Endothelial cell of umbilical vein (primary cell): ENCODE measurements at regions not wholly inside any gene's neighbourhood (a gene's known extent, or its start where the extent isn't known, plus 50 kb on each side); places are given as distances from the start of the nearest gene placed in this dataset.

ENCODE experiments used
- BruUV-seq: library from RNA; stranded (reverse); fragments of 400-500 nt; replicated peaks from 2 replicates; lab custom pipeline; 2021; lab: Mats Ljungman, UMichigan
- CTCF ChIA-PET: fragments of 300-600, 350-600 bp; sonication (Branson Sonifier 250); formaldehyde crosslinking; loops from one replicate; lab custom pipeline; 2021; ENCODE audit warnings: antibody characterized with exemption, inconsistent platforms; lab: Charles Lee
- POLR2A ChIA-PET: fragments of 300-600, 350-600 bp; sonication (Branson Sonifier 250); formaldehyde crosslinking; loops from one replicate; lab custom pipeline; 2021; ENCODE audit warnings: antibody characterized with exemption, inconsistent platforms; lab: Charles Lee
- DNase-seq: peaks from one replicate; pipeline ENCODE4 v3.0.0-alpha.2; 2011; ENCODE audit warnings: low read depth, low spot score
- FAIRE-seq: peaks from 2 replicates; lab custom pipeline; 2011; peaks lifted over from hg19 to GRCh38; lab: Jason Lieb, UNC
- H2AFZ ChIP-seq: 2 replicates; pipeline ENCODE4 v1.6.0; 2012; ENCODE audit warnings: low read depth, low read length, control low read depth, inconsistent platforms
- H3K27ac ChIP-seq: 2 replicates; pipeline ENCODE4 v1.5.1; 2011; ENCODE audit warnings: low read depth, mild to moderate bottlenecking, control low read depth, low read length, moderate library complexity; ENCODE audit not compliant: insufficient read depth
- H3K27me3 ChIP-seq, 2 experiments: 2 replicates each; pipeline versions ENCODE4 v1.6.0 to v1.6.1; 2011; ENCODE audit warnings: low read length in 2 of 2, mixed read lengths in 1 of 2; ENCODE audit not compliant: control insufficient read depth in 2 of 2, insufficient read depth in 2 of 2
- H3K36me3 ChIP-seq, 2 experiments: 2 replicates in 1 of 2; 3 replicates in 1 of 2; pipeline ENCODE4 v1.5.1; 2011; ENCODE audit warnings: low read length in 2 of 2, mild to moderate bottlenecking in 1 of 2, moderate library complexity in 1 of 2; ENCODE audit not compliant: control insufficient read depth in 2 of 2, insufficient read depth in 2 of 2; ENCODE audit errors: extremely low read depth in 1 of 2
- H3K4me1 ChIP-seq: 3 replicates; pipeline ENCODE4 v1.5.1; 2011; ENCODE audit warnings: mild to moderate bottlenecking, low read length; ENCODE audit not compliant: control insufficient read depth, insufficient read depth; ENCODE audit errors: extremely low read depth
- H3K4me2 ChIP-seq: 2 replicates; pipeline ENCODE4 v1.6.1; 2011; ENCODE audit warnings: low read length, control low read depth, mixed read lengths; ENCODE audit not compliant: insufficient read depth
- H3K4me3 ChIP-seq, 3 experiments: fragments of 200-600 bp in 1 of 3; sonication (generic), shearing (Covaris generic) in 1 of 3; replicated peaks in 1 of 3; 2 replicates each; pipeline ENCODE4 v1.5.1; 2011 to 2016; ENCODE audit warnings: control low read depth in 3 of 3, low read length in 3 of 3, mild to moderate bottlenecking in 2 of 3, inconsistent platforms in 1 of 3, low read depth in 1 of 3, moderate library complexity in 1 of 3; ENCODE audit not compliant: insufficient read depth in 1 of 3
- H3K79me2 ChIP-seq: 2 replicates; pipeline ENCODE4 v1.6.0; 2012; ENCODE audit warnings: low read length, inconsistent platforms; ENCODE audit not compliant: control insufficient read depth, insufficient read depth
- H3K9ac ChIP-seq: replicated peaks from 2 replicates; pipeline ENCODE3; 2011; ENCODE audit warnings: low read length, control low read depth; ENCODE audit not compliant: insufficient read depth; ENCODE audit errors: extremely low read depth
- H3K9me1 ChIP-seq: replicated peaks from 3 replicates; pipeline ENCODE4 v1.6.0; 2011; ENCODE audit warnings: mild to moderate bottlenecking, low read length; ENCODE audit not compliant: control insufficient read depth, insufficient read depth; ENCODE audit errors: extremely low read depth
- H3K9me3 ChIP-seq: replicated peaks from 2 replicates; pipeline ENCODE4 v1.5.1; 2012; ENCODE audit warnings: low read length, inconsistent platforms; ENCODE audit not compliant: control insufficient read depth, insufficient read depth
- H4K20me1 ChIP-seq: replicated peaks from 2 replicates; pipeline ENCODE3; 2011; ENCODE audit warnings: mild to moderate bottlenecking, low read length; ENCODE audit not compliant: control insufficient read depth, insufficient read depth; ENCODE audit errors: extremely low read depth
- EZH2 ChIP-seq: IDR thresholded peaks from 2 replicates; pipeline ENCODE4 v1.6.1; 2012; ENCODE audit warnings: borderline replicate concordance, low read depth, mild to moderate bottlenecking, moderate library complexity, low read length, inconsistent platforms; ENCODE audit not compliant: severe bottlenecking
- FOS ChIP-seq: IDR thresholded peaks from 2 replicates; pipeline ENCODE4 v1.6.1; 2011; ENCODE audit warnings: mild to moderate bottlenecking, low read length, moderate library complexity, borderline replicate concordance; ENCODE audit not compliant: insufficient read depth
- GATA2 ChIP-seq: IDR thresholded peaks from 2 replicates; pipeline ENCODE4 v1.7.0; 2011; ENCODE audit warnings: low read depth, mild to moderate bottlenecking, moderate library complexity, mixed read lengths, low read length; ENCODE audit not compliant: insufficient read length, insufficient read depth
- JUN ChIP-seq: IDR thresholded peaks from 2 replicates; pipeline ENCODE4 v1.6.1; 2011; ENCODE audit warnings: borderline replicate concordance, low read depth; ENCODE audit not compliant: insufficient read length, insufficient read depth
- MYC ChIP-seq: IDR thresholded peaks from one replicate; pipeline ENCODE4 v1.6.1; 2011; ENCODE audit warnings: mild to moderate bottlenecking, low read depth, low read length
- POLR2A ChIP-seq: IDR thresholded peaks from 2 replicates; pipeline ENCODE4 v1.6.1; 2012; ENCODE audit warnings: low read depth, mild to moderate bottlenecking, control low read depth, low read length
- POLR2AphosphoS5 ChIP-seq: IDR thresholded peaks from 2 replicates; pipeline ENCODE4 v1.6.1; 2012; ENCODE audit warnings: low read depth, mild to moderate bottlenecking, control low read depth, low read length, moderate library complexity; ENCODE audit not compliant: insufficient read depth
- dilution Hi-C: fragments of 300-500 bp; cut with MboI; formaldehyde crosslinking; loops from one replicate; pipeline ENCODE4 v1.15.0; 2019; ENCODE audit warnings: low sequenced_read_pairs; ENCODE audit not compliant: extremely low pct_ligation_motif_present
- intact Hi-C: fragments of 100-400 bp; cut with micrococcal nuclease; formaldehyde crosslinking; loops from one replicate; pipeline ENCODE4 v1.10.0; 2022
- TF ChIP-seq, protein P1 (sequence below): IDR thresholded peaks from 2 replicates; pipeline ENCODE4 v1.6.1; 2011; ENCODE audit not compliant: insufficient read depth, insufficient read length
- TF ChIP-seq, protein P2 (sequence below), 2 donors: IDR thresholded peaks; 1 replicate in 1 of 2; 2 replicates in 1 of 2; pipeline ENCODE4 v1.5.1; 2011; ENCODE audit warnings: low read length in 2 of 2, mild to moderate bottlenecking in 2 of 2, moderate library complexity in 2 of 2, control low read depth in 1 of 2, inconsistent platforms in 1 of 2, low read depth in 1 of 2; ENCODE audit not compliant: insufficient read depth in 1 of 2; ENCODE audit errors: extremely low read depth in 1 of 2

DNA sequence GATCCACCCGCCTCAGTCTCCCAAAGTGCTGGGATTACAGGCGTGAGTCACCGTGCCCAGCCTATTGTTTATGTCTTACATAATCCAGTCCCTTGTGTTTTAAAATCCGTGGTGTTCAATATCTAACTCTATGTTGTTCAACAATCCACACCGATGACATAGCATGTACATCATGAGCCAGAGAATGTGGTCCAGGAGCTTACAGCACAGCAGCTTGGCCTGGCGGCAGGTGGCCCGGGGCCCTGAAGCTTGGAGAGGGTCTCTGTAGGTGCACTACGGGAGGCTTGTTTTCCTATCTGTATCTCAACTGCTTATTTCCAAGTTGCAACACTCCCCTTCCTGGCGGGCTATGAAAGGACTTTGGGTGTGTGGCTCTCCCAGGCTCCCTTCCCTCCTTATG is 138.4 kb downstream of the ADSS2 start:
- BruUV-seq, result no TSS peak
- Histone ChIP-seq H3K9me3 (no peaks in the 10 kb centered on the region), H3K9me1 (no peaks in the 10 kb centered on the region), H2AFZ (no peak overlapping the region), H3K4me3 (no peak overlapping the region), H3K9ac (no peak overlapping the region), H3K4me1 (peaks cover 17% of the 10 kb centered on the region), H3K36me3 (no peaks in the 10 kb centered on the region), H3K4me2 (no peak overlapping the region), H3K27ac (no peak overlapping the region), H3K27me3 (no peaks in the 10 kb centered on the region), H4K20me1 (no peaks in the 10 kb centered on the region), H3K79me2 (peaks cover 63% of the 10 kb centered on the region)
- ChIA-PET POLR2A (no interaction called here), CTCF (interaction anchor here (1.7 kb wide), 1 partner anchor 101 kb away, joined by 8 read pairs; no protein-coding TSS in a partner anchor)
- intact Hi-C loops, result no loop called here
- DNase-seq (no peak), FAIRE-seq (no peak)
- TF ChIP-seq POLR2AphosphoS5, result no peak
- TF ChIP-seq MYC, result no peak
- no peak for TF ChIP-seq GATA2
- no peak for TF ChIP-seq JUN
- no peak for TF ChIP-seq EZH2
- TF ChIP-seq, protein P1, sequence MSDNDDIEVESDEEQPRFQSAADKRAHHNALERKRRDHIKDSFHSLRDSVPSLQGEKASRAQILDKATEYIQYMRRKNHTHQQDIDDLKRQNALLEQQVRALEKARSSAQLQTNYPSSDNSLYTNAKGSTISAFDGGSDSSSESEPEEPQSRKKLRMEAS, result no peak
- TF ChIP-seq, protein P2, sequence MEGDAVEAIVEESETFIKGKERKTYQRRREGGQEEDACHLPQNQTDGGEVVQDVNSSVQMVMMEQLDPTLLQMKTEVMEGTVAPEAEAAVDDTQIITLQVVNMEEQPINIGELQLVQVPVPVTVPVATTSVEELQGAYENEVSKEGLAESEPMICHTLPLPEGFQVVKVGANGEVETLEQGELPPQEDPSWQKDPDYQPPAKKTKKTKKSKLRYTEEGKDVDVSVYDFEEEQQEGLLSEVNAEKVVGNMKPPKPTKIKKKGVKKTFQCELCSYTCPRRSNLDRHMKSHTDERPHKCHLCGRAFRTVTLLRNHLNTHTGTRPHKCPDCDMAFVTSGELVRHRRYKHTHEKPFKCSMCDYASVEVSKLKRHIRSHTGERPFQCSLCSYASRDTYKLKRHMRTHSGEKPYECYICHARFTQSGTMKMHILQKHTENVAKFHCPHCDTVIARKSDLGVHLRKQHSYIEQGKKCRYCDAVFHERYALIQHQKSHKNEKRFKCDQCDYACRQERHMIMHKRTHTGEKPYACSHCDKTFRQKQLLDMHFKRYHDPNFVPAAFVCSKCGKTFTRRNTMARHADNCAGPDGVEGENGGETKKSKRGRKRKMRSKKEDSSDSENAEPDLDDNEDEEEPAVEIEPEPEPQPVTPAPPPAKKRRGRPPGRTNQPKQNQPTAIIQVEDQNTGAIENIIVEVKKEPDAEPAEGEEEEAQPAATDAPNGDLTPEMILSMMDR (IDR thresholded peaks at IDR 0.05; ENCODE audit: extremely low read depth in 1 of 2, insufficient read depth in 1 of 2, low read depth in 1 of 2, low read length in 2 of 2), result no peak
- no peak for TF ChIP-seq POLR2A
- TF ChIP-seq FOS, result no peak
- dilution Hi-C loops, result no loop called here
